Uterus (tissue), 3 donors: ENCODE measurements at regions not wholly inside any gene's neighbourhood (a gene's known extent, or its start where the extent isn't known, plus 50 kb on each side); places are given as distances from the start of the nearest gene placed in this dataset.

Experiments
- DNase-seq, 2 donors: peaks; one replicate each; pipeline ENCODE4 v3.0.0-alpha.2; 2019 to 2020
- H3K27ac ChIP-seq, 2 donors: fragments of 200-600 bp; sonication (generic); 1 replicate in 1 of 2; 2 replicates in 1 of 2; pipeline ENCODE4 v1.5.1; 2016 to 2018
- H3K27me3 ChIP-seq, 2 donors: fragments of 200-600 bp; sonication (generic); one replicate each; pipeline ENCODE4 v1.5.1; 2018 to 2019; ENCODE audit warnings: control low read depth in 1 of 2
- H3K36me3 ChIP-seq, 2 donors: fragments of 200-600 bp; sonication (generic); one replicate each; pipeline ENCODE4 v1.5.1; 2019; ENCODE audit warnings: control low read depth in 1 of 2
- H3K4me1 ChIP-seq, 2 donors: fragments of 200-600 bp; sonication (generic); one replicate each; pipeline ENCODE4 v1.5.1; 2018 to 2019; ENCODE audit warnings: control low read depth in 1 of 2
- H3K4me3 ChIP-seq, 2 donors: fragments of 200-600 bp; sonication (generic); 1 replicate in 1 of 2; 2 replicates in 1 of 2; pipeline ENCODE4 v1.5.1; 2018 to 2019; ENCODE audit warnings: mild to moderate bottlenecking in 1 of 2
- H3K9me3 ChIP-seq, 2 donors: fragments of 200-600 bp; sonication (generic); one replicate each; pipeline ENCODE4 v1.5.1; 2019; ENCODE audit warnings: control low read depth in 1 of 2
- CTCF ChIP-seq, 4 experiments: fragments of 200-600 bp in 2 of 4; fragments of 450-650 bp in 2 of 4; sonication (generic) in 2 of 4; IDR thresholded peaks; one replicate each; pipeline ENCODE4 v1.5.1; 2016 to 2019; ENCODE audit warnings: antibody characterized with exemption in 4 of 4, mild to moderate bottlenecking in 2 of 4, moderate library complexity in 1 of 4
- POLR2A ChIP-seq, 2 donors: fragments of 450-650 bp; IDR thresholded peaks; one replicate each; pipeline ENCODE4 v1.6.1; 2016; ENCODE audit warnings: antibody characterized with exemption in 2 of 2, mild to moderate bottlenecking in 1 of 2, moderate library complexity in 1 of 2
- intact Hi-C: fragments of 100-400 bp; cut with DNase I; formaldehyde crosslinking; loops from one replicate; pipeline ENCODE4 v1.15.1; 2023; ENCODE audit warnings: low total_unique reads
- donor health status: DM: yes; HTN: yes; CAD: no.

- peaks cover 0 to 7% of the 10 kb centered on the region in 2 donors for H3K4me1 ChIP-seq
- H3K27me3 ChIP-seq, result no peaks in the 10 kb centered on the region
- peak overlapping the region; percentile 56 to 84 for H3K27ac ChIP-seq
- DNase-seq, result peak in 1 of 2 donors; percentile 34
- no peaks in the 10 kb centered on the region for H3K9me3 ChIP-seq
- no peak overlapping the region for H3K4me3 ChIP-seq
- no peaks in the 10 kb centered on the region for H3K36me3 ChIP-seq
- intact Hi-C loops, result no loop called here
- TF ChIP-seq CTCF (IDR thresholded peaks at IDR 0.05) (no peak), POLR2A (IDR thresholded peaks at IDR 0.05) (no peak)
Measured at GRCh38 chr2:124241-124880, 78.1 kb upstream of the FAM110C start.

GRCh38 chr2:116953-117352 is 70.6 kb upstream of the FAM110C start:
- Histone ChIP-seq H3K4me3 (no peak overlapping the region), H3K36me3 (no peaks in the 10 kb centered on the region), H3K9me3 (no peaks in the 10 kb centered on the region), H3K27me3 (no peaks in the 10 kb centered on the region), H3K4me1 (no peaks in the 10 kb centered on the region), H3K27ac (no peak overlapping the region)
- no peak for DNase-seq
- TF ChIP-seq CTCF (IDR thresholded peaks at IDR 0.05) (no peak), POLR2A (IDR thresholded peaks at IDR 0.05) (no peak)
- intact Hi-C loops, result no loop called here

GRCh38 chr2:115303-115702 is 69.0 kb upstream of the FAM110C start:
- Histone ChIP-seq H3K27ac (no peak overlapping the region), H3K4me3 (no peak overlapping the region), H3K36me3 (no peaks in the 10 kb centered on the region), H3K9me3 (no peaks in the 10 kb centered on the region), H3K4me1 (no peaks in the 10 kb centered on the region), H3K27me3 (no peaks in the 10 kb centered on the region)
- intact Hi-C loops, result no loop called here
- no peak for DNase-seq
- TF ChIP-seq CTCF (IDR thresholded peaks at IDR 0.05) (no peak), POLR2A (IDR thresholded peaks at IDR 0.05) (no peak)

GRCh38 chr2:114616-115015 is 68.3 kb upstream of the FAM110C start:
- H3K9me3 ChIP-seq, result no peaks in the 10 kb centered on the region
- DNase-seq, result no peak
- no peak overlapping the region for H3K27ac ChIP-seq
- no peaks in the 10 kb centered on the region for H3K4me1 ChIP-seq
- H3K4me3 ChIP-seq, result no peak overlapping the region
- no peaks in the 10 kb centered on the region for H3K27me3 ChIP-seq
- no peaks in the 10 kb centered on the region for H3K36me3 ChIP-seq
- TF ChIP-seq POLR2A (IDR thresholded peaks at IDR 0.05), result no peak
- TF ChIP-seq CTCF (IDR thresholded peaks at IDR 0.05), result no peak
- intact Hi-C loops, result no loop called here

- Histone ChIP-seq H3K27me3 (no peaks in the 10 kb centered on the region), H3K27ac (no peak overlapping the region), H3K4me3 (no peak overlapping the region), H3K9me3 (peaks cover 0 to 6% of the 10 kb centered on the region in 2 donors), H3K4me1 (no peaks in the 10 kb centered on the region), H3K36me3 (no peaks in the 10 kb centered on the region)
- TF ChIP-seq POLR2A (IDR thresholded peaks at IDR 0.05), result no peak
- TF ChIP-seq CTCF (IDR thresholded peaks at IDR 0.05), result no peak
- intact Hi-C loops, result no loop called here
- DNase-seq, result no peak
Measured at GRCh38 chr2:109998-110397, 63.7 kb upstream of the FAM110C start.
